K562 (cell line): ENCODE measurements at regions not wholly inside any gene's neighbourhood (a gene's known extent, or its start where the extent isn't known, plus 50 kb on each side); places are given as distances from the start of the nearest gene placed in this dataset.

Experiments used
- ATAC-seq: fragments of 200-7000 bp; cut with Tn5 transposase; 3 replicates; pipeline ENCODE4 v1.9.1; 2020; ENCODE audit warnings: moderate library complexity
- BruUV-seq: library from RNA; stranded (reverse); fragments of 400-500 nt; replicated peaks from 2 replicates; lab custom pipeline; 2021; lab: Mats Ljungman, UMichigan
- CTCF ChIA-PET: fragments of 300-600 bp; formaldehyde crosslinking; extraction: SDS; loops from one replicate; lab custom pipeline; 2021; ENCODE audit warnings: low intra/inter-chr PET ratio; lab: Yijun Ruan, JAX
- POLR2A ChIA-PET: fragments of 300-600, 350-650 bp; sonication (Branson Sonifier 250); formaldehyde crosslinking; extraction: SDS; loops from one replicate; lab custom pipeline; 2021; ENCODE audit warnings: antibody characterized with exemption, inconsistent platforms; lab: Yijun Ruan, JAX
- DNase-seq, 4 experiments: peaks; one replicate each; pipeline versions ENCODE4 v3.0.0 to v3.0.0-alpha.2; 2011 to 2018; ENCODE audit warnings: low spot score in 3 of 4, mixed read lengths in 3 of 4; ENCODE audit errors: extremely low read depth in 1 of 4
- FAIRE-seq: peaks from 2 replicates; lab custom pipeline; 2011; peaks lifted over from hg19 to GRCh38; lab: Jason Lieb, UNC
- H2AFZ ChIP-seq: 2 replicates; pipeline ENCODE4 v1.6.0; 2011; ENCODE audit warnings: low read depth, low read length, control low read depth, inconsistent platforms
- H3K27ac ChIP-seq: fragments of 200-600 bp; 3 replicates; pipeline ENCODE4 v1.8.0; 2011; ENCODE audit warnings: low read depth, mild to moderate bottlenecking, control low read depth, inconsistent platforms, low read length, moderate library complexity, mixed read lengths; ENCODE audit errors: extremely low read depth
- H3K27me3 ChIP-seq, 2 experiments: fragments of 300-600 bp in 1 of 2; 2 replicates in 1 of 2; 3 replicates in 1 of 2; pipeline versions ENCODE4 v1.6.0 to v1.8.0; 2011; ENCODE audit warnings: inconsistent platforms in 2 of 2, low read length in 2 of 2, mild to moderate bottlenecking in 1 of 2, mixed read lengths in 1 of 2, moderate library complexity in 1 of 2; ENCODE audit not compliant: control insufficient read depth in 2 of 2, insufficient read depth in 2 of 2
- H3K36me3 ChIP-seq: fragments of 300-600 bp; 3 replicates; pipeline ENCODE4 v1.8.0; 2011; ENCODE audit warnings: mild to moderate bottlenecking, low read length, inconsistent platforms; ENCODE audit not compliant: control insufficient read depth, insufficient read depth
- H3K4me1 ChIP-seq, 2 experiments: fragments of 200-600 bp in 1 of 2; replicated peaks in 1 of 2; 2 replicates in 1 of 2; 3 replicates in 1 of 2; pipeline versions ENCODE4 v1.5.1 to v1.8.0; 2011; ENCODE audit warnings: inconsistent platforms in 2 of 2, low read length in 2 of 2, mild to moderate bottlenecking in 1 of 2, mixed read lengths in 1 of 2, moderate library complexity in 1 of 2; ENCODE audit not compliant: control insufficient read depth in 2 of 2, insufficient read depth in 2 of 2
- H3K4me2 ChIP-seq: 2 replicates; pipeline ENCODE4 v1.6.1; 2011; ENCODE audit warnings: low read length, control low read depth, inconsistent platforms, mixed read lengths; ENCODE audit not compliant: insufficient read depth
- H3K4me3 ChIP-seq: fragments of 200-600 bp; sonication (generic), shearing (Covaris generic); 2 replicates; pipeline ENCODE4 v1.5.1; 2016; ENCODE audit warnings: control low read depth, inconsistent platforms
- H3K79me2 ChIP-seq: fragments of 200-600 bp; 3 replicates; pipeline ENCODE4 v1.8.0; 2011; ENCODE audit warnings: low read length, inconsistent platforms; ENCODE audit not compliant: control insufficient read depth, insufficient read depth
- H3K9ac ChIP-seq, 2 experiments: 2 replicates each; pipeline versions ENCODE4 v1.6.0 to v1.6.1; 2011; ENCODE audit warnings: low read depth in 2 of 2, low read length in 2 of 2, control low read depth in 1 of 2, inconsistent platforms in 1 of 2, mild to moderate bottlenecking in 1 of 2, mixed read lengths in 1 of 2; ENCODE audit not compliant: insufficient read depth in 1 of 2
- H3K9me1 ChIP-seq: one replicate; pipeline ENCODE4 v1.6.0; 2011; ENCODE audit warnings: inconsistent platforms, mild to moderate bottlenecking, low read length, moderate library complexity; ENCODE audit not compliant: control insufficient read depth, insufficient read depth
- H3K9me3 ChIP-seq: replicated peaks from 2 replicates; pipeline ENCODE4 v1.5.1; 2011; ENCODE audit warnings: low read depth, low read length, inconsistent platforms; ENCODE audit not compliant: control insufficient read depth, insufficient read depth
- H4K20me1 ChIP-seq: replicated peaks from 2 replicates; pipeline ENCODE4 v1.6.1; 2011; ENCODE audit warnings: low read length, inconsistent platforms, mixed read lengths; ENCODE audit not compliant: control insufficient read depth, insufficient read depth
- ADNP ChIP-seq: fragments of 200-800 bp; sonication (Bioruptor generic); IDR thresholded peaks from 2 replicates; pipeline ENCODE4 v1.6.1; 2016; ENCODE audit warnings: missing genetic modification characterization, missing compliant biosample characterization
- ARHGAP35 ChIP-seq: fragments of 450-650 bp; IDR thresholded peaks from 2 replicates; pipeline ENCODE4 v1.6.1; 2018; ENCODE audit not compliant: partially characterized antibody
- ELF1 ChIP-seq: fragments of 200-800 bp; sonication (Bioruptor generic); IDR thresholded peaks from 2 replicates; pipeline ENCODE4 v1.6.1; 2016; ENCODE audit warnings: missing genetic modification characterization, missing compliant biosample characterization
- HNRNPK ChIP-seq: fragments of 200-400 bp; formaldehyde crosslinking; IDR thresholded peaks from one replicate; pipeline ENCODE4 v1.6.1; 2018; ENCODE audit warnings: mild to moderate bottlenecking, low read depth, low read length; ENCODE audit not compliant: poor library complexity, severe bottlenecking
- NBN ChIP-seq: fragments of 450-650 bp; IDR thresholded peaks from 2 replicates; pipeline ENCODE4 v1.6.1; 2016; ENCODE audit warnings: low read depth, mild to moderate bottlenecking
- NFIC ChIP-seq: fragments of 450-650 bp; IDR thresholded peaks from 2 replicates; pipeline ENCODE4 v1.6.1; 2017; ENCODE audit warnings: mild to moderate bottlenecking, inconsistent platforms
- PRPF4 ChIP-seq: fragments of 200-400 bp; formaldehyde crosslinking; IDR thresholded peaks from one replicate; pipeline ENCODE4 v1.6.1; 2017; ENCODE audit warnings: low read length, low read depth, mild to moderate bottlenecking; ENCODE audit not compliant: insufficient read depth, poor library complexity, severe bottlenecking
- RBM14 ChIP-seq: fragments of 200-400 bp; formaldehyde crosslinking; IDR thresholded peaks from 2 replicates; pipeline ENCODE4 v1.6.1; 2018; ENCODE audit warnings: low read depth, mild to moderate bottlenecking, low read length, moderate library complexity, borderline replicate concordance; ENCODE audit not compliant: insufficient read depth
- SNIP1 ChIP-seq: fragments of 450-650 bp; IDR thresholded peaks from 2 replicates; pipeline ENCODE4 v1.7.1; 2017; ENCODE audit warnings: low read depth, mild to moderate bottlenecking
- ZFX ChIP-seq: sonication (generic); formaldehyde crosslinking; IDR thresholded peaks from 2 replicates; pipeline ENCODE4 v1.8.0; 2022; ENCODE audit warnings: mild to moderate bottlenecking, missing genetic modification reagents, moderate library complexity
- ZNF165 ChIP-seq: fragments of 250-450 bp; sonication (Bioruptor Pico); IDR thresholded peaks from 2 replicates; pipeline ENCODE4 v1.4.0; 2020; ENCODE audit warnings: borderline replicate concordance
- ZNF239 ChIP-seq: fragments of 250-450 bp; sonication (Bioruptor Pico); IDR thresholded peaks from 2 replicates; pipeline ENCODE4 v1.4.0; 2020; ENCODE audit warnings: mild to moderate bottlenecking
- ZNF561 ChIP-seq: fragments of 450-650 bp; formaldehyde crosslinking; conservative IDR thresholded peaks from 2 replicates; pipeline ENCODE4 v1.4.0; 2020; ENCODE audit warnings: mild to moderate bottlenecking, moderate library complexity
- WGBS: fragments of 100-300 bp; shearing (Covaris generic); methylation state at CpG from one replicate; pipeline ENCODE4 v1.1.6; 2016; ENCODE audit warnings: low coverage, mixed read lengths; ENCODE audit not compliant: insufficient coverage; ENCODE audit errors: missing lambda C conversion rate; 5-methylcytosine and 5-hydroxymethylcytosine counted together
- in situ Hi-C: fragments of 300-500 bp; cut with MboI; formaldehyde crosslinking; loops from 4 replicates; pipeline ENCODE4 v1.15.0; 2018; ENCODE audit warnings: inconsistent platforms, mixed read lengths
- intact Hi-C: fragments of 100-400 bp; cut with micrococcal nuclease; formaldehyde crosslinking; loops from 2 replicates; pipeline ENCODE4 v1.14.2; 2022
- TF ChIP-seq, protein P1 (sequence below): fragments of 250-450 bp; sonication (Bioruptor Pico); IDR thresholded peaks from 2 replicates; pipeline ENCODE4 v1.4.0; 2020; ENCODE audit warnings: borderline replicate concordance

DNA sequence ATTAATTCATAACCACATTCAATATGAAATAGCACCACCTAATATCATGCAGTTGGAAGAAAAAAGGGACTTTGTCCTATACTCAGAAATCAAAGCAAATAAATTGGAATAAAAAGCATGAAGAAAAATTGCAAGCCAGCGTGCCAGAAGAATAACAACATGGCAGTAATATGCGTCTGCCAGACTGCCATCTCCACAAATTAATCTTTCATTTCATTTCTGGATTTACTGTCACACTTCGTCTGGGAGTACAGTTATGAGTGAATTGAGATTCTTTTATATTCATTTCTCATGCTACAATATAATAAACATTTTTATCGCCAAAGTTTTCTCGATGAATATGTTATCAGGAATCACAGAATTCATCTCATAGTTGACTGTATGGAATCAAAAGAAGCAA lies 1327.7 kb upstream of the SEL1L start:
- in situ Hi-C loops = no loop called here

DNA sequence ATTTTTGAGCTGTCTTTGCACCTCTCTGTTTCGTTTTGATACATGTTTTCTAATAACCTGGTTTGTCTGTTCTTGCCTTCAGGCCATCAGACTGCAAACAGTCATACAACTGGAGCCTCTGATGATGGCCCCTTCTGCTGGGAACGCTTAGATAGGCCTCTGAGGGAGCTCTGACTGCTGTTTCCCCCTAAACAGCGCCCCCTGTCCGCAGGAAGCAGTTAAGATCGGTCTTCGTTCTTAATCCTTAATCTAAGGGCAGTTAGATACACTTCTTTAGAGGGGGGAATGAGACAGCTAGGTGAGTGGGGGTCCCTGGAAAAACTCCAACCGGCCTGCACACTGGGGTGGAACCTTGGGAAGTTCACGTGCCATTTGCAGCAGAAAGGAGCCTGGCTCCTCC lies 1338.8 kb upstream of the SEL1L start:
- BruUV-seq = no TSS peak
- no peaks in the 10 kb centered on the region for H3K27me3 ChIP-seq
- H3K4me1 ChIP-seq = no peaks in the 10 kb centered on the region
- no peaks in the 10 kb centered on the region for H3K79me2 ChIP-seq
- H3K9me3 ChIP-seq = no peaks in the 10 kb centered on the region
- H3K4me2 ChIP-seq = no peak overlapping the region
- intact Hi-C loops (no loop called here), in situ Hi-C loops (no loop called here)
- no peak for TF ChIP-seq ZNF561 (CRISPR knock-in tag)
- TF ChIP-seq RBM14 = no peak
- TF ChIP-seq ZNF165 (CRISPR knock-in tag) = no peak
- TF ChIP-seq ELF1 (tag) = no peak
- TF ChIP-seq SNIP1 = no peak
- TF ChIP-seq ARHGAP35 = no peak
- no peak for TF ChIP-seq NFIC
- no peak for TF ChIP-seq ZFX
- TF ChIP-seq ZNF239 (CRISPR knock-in tag) = no peak
- no peak for TF ChIP-seq NBN
- TF ChIP-seq ADNP (tag) = no peak
- TF ChIP-seq, protein P1, sequence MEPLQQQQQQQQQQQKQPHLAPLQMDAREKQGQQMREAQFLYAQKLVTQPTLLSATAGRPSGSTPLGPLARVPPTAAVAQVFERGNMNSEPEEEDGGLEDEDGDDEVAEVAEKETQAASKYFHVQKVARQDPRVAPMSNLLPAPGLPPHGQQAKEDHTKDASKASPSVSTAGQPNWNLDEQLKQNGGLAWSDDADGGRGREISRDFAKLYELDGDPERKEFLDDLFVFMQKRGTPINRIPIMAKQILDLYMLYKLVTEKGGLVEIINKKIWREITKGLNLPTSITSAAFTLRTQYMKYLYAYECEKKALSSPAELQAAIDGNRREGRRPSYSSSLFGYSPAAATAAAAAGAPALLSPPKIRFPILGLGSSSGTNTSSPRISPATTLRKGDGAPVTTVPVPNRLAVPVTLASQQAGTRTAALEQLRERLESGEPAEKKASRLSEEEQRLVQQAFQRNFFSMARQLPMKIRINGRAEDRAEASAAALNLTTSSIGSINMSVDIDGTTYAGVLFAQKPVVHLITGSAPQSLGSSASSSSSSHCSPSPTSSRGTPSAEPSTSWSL = no peak
- 2% methylated on average over 6 of the region's 8 CpGs for WGBS
- H3K9me1 ChIP-seq = no peaks in the 10 kb centered on the region
- ChIA-PET POLR2A (no interaction called here), CTCF (no interaction called here)
- no peaks in the 10 kb centered on the region for H4K20me1 ChIP-seq
- FAIRE-seq (no peak), DNase-seq (no peak), ATAC-seq (no peak)
- no peak overlapping the region for H3K9ac ChIP-seq
- no peak overlapping the region for H3K4me3 ChIP-seq
- H3K27ac ChIP-seq = no peak overlapping the region
- H3K36me3 ChIP-seq = no peaks in the 10 kb centered on the region
- H2AFZ ChIP-seq = no peak overlapping the region

More for the DNA sequence above, 1327.7 kb upstream of the SEL1L start:
- Histone ChIP-seq H2AFZ (no peak overlapping the region), H3K4me1 (no peaks in the 10 kb centered on the region), H4K20me1 (no peaks in the 10 kb centered on the region), H3K36me3 (no peaks in the 10 kb centered on the region), H3K4me3 (no peak overlapping the region), H3K9me3 (no peaks in the 10 kb centered on the region), H3K27me3 (no peaks in the 10 kb centered on the region), H3K9me1 (no peaks in the 10 kb centered on the region), H3K27ac (no peak overlapping the region), H3K4me2 (no peak overlapping the region), H3K79me2 (no peaks in the 10 kb centered on the region), H3K9ac (no peak overlapping the region)
- no peak for ATAC-seq
- WGBS = 0% methylated on average over 5 of the region's 5 CpGs
- POLR2A ChIA-PET = no interaction called here
- intact Hi-C loops = no loop called here
- CTCF ChIA-PET = no interaction called here
- no TSS peak for BruUV-seq
- no peak for DNase-seq
- FAIRE-seq = no peak
- TF ChIP-seq HNRNPK (no peak), PRPF4 (no peak)
